Prostate gland (tissue), 2 donors: ENCODE measurements at regions not wholly inside any gene's neighbourhood (a gene's known extent, or its start where the extent isn't known, plus 50 kb on each side); places are given as distances from the start of the nearest gene placed in this dataset.

Experiments
- POLR2A ChIP-seq: fragments of 450-650 bp; IDR thresholded peaks from one replicate; pipeline ENCODE4 v1.6.1; 2016; ENCODE audit warnings: antibody characterized with exemption, mild to moderate bottlenecking
- POLR2AphosphoS5 ChIP-seq: sonication (generic); formaldehyde crosslinking; IDR thresholded peaks from one replicate; pipeline ENCODE4 v1.6.1; 2017; ENCODE audit warnings: antibody characterized with exemption
- TF ChIP-seq, protein P1 (sequence below), 4 experiments: fragments of 200-600 bp in 2 of 4; fragments of 450-650 bp in 2 of 4; sonication (generic) in 2 of 4; IDR thresholded peaks; 1 replicate in 3 of 4; 2 replicates in 1 of 4; pipeline ENCODE4 v1.5.1; 2016 to 2019; ENCODE audit warnings: antibody characterized with exemption in 4 of 4, mild to moderate bottlenecking in 2 of 4, moderate library complexity in 2 of 4

DNA sequence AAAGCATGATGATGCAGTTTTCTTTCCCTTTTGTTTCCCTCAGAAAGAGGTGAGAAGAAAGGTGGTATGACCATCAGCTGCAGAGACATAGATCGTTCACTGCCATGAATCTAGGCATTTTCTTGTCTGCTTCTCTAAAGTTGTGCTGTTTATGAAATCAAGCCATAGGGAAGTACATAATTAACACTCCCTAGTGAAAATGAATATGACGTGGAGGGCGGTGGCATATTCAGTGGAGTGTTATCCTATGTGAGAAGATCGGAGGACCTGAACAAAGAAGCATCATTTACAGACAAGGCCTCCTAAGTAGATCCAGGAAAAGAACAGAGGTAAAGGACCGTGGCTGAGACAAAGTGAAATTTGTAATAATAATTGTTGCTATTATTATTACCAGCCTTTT is 509.0 kb upstream of the SLC39A10 start:
- TF ChIP-seq POLR2A = no peak
- TF ChIP-seq, protein P1, sequence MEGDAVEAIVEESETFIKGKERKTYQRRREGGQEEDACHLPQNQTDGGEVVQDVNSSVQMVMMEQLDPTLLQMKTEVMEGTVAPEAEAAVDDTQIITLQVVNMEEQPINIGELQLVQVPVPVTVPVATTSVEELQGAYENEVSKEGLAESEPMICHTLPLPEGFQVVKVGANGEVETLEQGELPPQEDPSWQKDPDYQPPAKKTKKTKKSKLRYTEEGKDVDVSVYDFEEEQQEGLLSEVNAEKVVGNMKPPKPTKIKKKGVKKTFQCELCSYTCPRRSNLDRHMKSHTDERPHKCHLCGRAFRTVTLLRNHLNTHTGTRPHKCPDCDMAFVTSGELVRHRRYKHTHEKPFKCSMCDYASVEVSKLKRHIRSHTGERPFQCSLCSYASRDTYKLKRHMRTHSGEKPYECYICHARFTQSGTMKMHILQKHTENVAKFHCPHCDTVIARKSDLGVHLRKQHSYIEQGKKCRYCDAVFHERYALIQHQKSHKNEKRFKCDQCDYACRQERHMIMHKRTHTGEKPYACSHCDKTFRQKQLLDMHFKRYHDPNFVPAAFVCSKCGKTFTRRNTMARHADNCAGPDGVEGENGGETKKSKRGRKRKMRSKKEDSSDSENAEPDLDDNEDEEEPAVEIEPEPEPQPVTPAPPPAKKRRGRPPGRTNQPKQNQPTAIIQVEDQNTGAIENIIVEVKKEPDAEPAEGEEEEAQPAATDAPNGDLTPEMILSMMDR (IDR thresholded peaks at IDR 0.05) = no peak
- TF ChIP-seq POLR2AphosphoS5 = no peak
